Body of pancreas (tissue), 4 donors: ENCODE measurements at regions not wholly inside any gene's neighbourhood (a gene's known extent, or its start where the extent isn't known, plus 50 kb on each side); places are given as distances from the start of the nearest gene placed in this dataset.

Source experiments
- POLR2A ChIP-seq, 3 donors: fragments of 450-650 bp; IDR thresholded peaks; one replicate each; pipeline ENCODE4 v1.6.1; 2016; ENCODE audit warnings: antibody characterized with exemption in 3 of 3, mild to moderate bottlenecking in 2 of 3
- TF ChIP-seq, protein P1 (sequence below), 7 experiments: fragments of 450-650 bp in 4 of 7; fragments of 200-600 bp in 3 of 7; sonication (generic) in 3 of 7; IDR thresholded peaks; one replicate each; pipeline ENCODE4 v1.5.1; 2016 to 2019; ENCODE audit warnings: antibody characterized with exemption in 7 of 7

DNA sequence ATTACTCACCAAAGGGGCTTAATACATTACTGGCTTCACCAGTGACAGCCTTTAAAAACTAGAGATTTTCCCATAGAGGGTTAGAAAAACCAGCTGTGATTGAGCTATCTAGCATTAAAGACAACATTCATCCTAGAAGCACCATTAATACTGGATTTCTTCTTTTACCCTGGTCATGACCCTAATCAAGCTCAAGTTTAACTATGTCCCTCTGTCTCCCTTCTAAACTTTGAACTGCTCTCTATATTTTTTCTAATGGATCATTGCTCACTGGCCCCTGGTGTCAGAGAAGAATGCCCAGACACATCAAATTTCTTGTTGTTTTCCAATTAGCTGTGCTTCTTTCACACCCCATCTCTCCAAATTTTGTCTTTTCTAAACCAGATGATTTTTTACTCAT lies 1101.3 kb downstream of the XPNPEP1 start:
- TF ChIP-seq, protein P1, sequence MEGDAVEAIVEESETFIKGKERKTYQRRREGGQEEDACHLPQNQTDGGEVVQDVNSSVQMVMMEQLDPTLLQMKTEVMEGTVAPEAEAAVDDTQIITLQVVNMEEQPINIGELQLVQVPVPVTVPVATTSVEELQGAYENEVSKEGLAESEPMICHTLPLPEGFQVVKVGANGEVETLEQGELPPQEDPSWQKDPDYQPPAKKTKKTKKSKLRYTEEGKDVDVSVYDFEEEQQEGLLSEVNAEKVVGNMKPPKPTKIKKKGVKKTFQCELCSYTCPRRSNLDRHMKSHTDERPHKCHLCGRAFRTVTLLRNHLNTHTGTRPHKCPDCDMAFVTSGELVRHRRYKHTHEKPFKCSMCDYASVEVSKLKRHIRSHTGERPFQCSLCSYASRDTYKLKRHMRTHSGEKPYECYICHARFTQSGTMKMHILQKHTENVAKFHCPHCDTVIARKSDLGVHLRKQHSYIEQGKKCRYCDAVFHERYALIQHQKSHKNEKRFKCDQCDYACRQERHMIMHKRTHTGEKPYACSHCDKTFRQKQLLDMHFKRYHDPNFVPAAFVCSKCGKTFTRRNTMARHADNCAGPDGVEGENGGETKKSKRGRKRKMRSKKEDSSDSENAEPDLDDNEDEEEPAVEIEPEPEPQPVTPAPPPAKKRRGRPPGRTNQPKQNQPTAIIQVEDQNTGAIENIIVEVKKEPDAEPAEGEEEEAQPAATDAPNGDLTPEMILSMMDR (IDR thresholded peaks at IDR 0.05), result no peak
- no peak for TF ChIP-seq POLR2A (IDR thresholded peaks at IDR 0.05)
